ENCODE measurements at regions not wholly inside any gene's neighbourhood (a gene's known extent, or its start where the extent isn't known, plus 50 kb on each side); places are given as distances from the start of the nearest gene placed in this dataset.

- intact Hi-C loops (cut with micrococcal nuclease), result no loop called here
These were observed 453.6 kb downstream of the CDH26 start for GRCh38 chr20:60411813-60412212.

DNA sequence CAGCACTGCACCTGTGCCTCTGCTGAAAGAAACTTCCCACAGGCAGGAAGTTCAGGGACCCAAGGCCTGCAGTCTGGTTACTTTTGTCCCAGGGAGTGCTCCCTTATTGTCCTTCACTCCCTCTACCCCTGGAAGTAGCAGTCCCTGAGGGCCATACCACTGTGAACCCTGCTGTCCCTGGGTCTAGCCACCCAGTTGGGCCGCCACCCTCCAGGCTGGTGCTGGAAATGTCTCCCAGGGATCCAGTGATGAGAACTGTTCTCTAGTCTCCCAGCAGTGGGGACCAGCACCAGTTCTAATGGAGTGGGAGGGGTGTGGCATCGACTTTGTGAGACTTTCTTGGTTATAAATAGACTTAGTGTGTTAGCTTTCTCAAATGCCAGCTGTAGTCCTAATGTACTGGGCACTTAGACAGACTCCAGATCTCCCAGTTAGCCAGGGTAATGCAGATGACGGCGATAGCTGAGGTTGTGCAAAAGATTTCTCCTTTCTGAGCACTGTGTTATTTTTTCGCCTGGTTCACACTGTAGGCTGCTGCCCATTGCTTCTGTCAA lies 462.5 kb downstream of the CDH26 start:
- intact Hi-C loops (cut with micrococcal nuclease), result no loop called here

GRCh38 chr20:60422848-60423247 lies 464.6 kb downstream of the CDH26 start:
- intact Hi-C loops (cut with micrococcal nuclease), result no loop called here

DNA sequence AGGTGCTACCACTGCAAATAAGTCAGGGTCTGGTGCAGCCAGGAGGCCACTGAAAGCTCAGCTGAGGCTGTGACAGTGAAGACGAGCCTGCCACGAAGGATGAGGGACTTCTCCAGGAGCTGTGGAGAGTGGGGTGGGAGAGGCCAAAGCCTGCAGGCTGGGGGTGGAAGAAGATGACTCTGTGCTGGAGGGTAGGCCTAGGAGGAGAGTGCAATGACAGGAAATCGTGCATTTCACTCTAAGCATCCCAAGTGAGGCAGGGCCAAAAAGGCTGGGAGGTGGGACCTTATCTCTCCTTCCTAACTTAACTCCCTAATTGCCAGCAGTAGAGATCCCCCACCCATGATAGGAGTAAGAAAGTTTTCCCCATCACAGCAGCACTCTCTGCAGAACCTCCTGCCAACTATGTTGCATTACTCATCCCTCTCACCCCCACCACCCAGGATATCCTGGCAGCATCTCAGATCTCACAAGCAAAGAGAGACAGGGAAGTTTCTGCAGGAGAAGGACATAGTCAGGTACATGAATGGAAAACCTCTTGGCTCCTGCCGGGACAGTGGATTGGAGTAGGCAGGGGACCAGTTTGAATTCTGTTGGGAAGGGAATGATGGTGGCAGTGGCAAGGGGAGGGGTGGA lies 466.2 kb downstream of the CDH26 start:
- intact Hi-C loops (cut with micrococcal nuclease), result no loop called here

- intact Hi-C loops (cut with micrococcal nuclease), result no loop called here
These were observed 469.3 kb downstream of the CDH26 start for GRCh38 chr20:60427516-60427915.

DNA sequence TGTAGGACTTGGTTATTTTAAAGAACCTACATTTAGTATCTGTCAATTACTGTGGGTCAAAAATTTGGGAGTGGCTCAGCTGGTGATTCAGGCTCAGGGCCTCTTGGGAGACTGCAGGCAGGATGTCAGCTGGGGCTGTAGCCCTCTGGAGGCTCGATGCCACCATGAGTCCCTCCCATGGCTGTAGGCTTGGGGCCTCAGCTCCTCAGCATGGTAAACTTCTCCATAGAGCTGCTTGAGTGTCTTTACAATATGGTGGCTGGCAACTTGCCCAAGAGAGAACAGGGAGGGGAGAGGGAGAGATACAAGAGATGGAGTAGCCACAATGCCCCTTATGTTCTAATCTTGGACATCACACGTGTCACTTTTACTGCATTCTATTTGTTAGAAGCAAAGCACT lies 470.4 kb downstream of the CDH26 start:
- intact Hi-C loops (cut with micrococcal nuclease), result no loop called here

DNA sequence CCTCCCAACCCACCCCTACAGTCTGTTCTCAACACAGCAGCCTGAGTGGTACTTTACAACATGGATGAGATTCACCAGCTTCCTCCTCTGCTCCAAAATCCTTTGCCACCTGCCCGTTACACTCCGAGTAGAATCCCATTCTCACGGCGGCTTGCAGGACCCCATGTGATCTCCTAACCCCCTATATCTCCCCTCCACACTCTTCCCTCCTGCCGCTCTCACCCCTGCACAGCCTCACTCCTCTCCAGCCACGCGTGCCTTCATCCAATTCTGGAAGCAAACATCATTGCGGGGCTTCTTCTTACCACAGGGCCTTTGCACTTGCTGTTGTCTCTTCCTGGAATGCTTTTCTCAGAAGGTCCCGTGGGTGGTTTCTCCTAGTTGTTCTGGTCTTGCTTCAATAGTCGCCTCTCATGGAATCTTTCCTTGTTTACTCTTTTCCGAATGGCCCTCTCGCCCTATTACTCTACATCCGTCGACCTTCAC lies 472.3 kb downstream of the CDH26 start:
- intact Hi-C loops (cut with micrococcal nuclease), result no loop called here

DNA sequence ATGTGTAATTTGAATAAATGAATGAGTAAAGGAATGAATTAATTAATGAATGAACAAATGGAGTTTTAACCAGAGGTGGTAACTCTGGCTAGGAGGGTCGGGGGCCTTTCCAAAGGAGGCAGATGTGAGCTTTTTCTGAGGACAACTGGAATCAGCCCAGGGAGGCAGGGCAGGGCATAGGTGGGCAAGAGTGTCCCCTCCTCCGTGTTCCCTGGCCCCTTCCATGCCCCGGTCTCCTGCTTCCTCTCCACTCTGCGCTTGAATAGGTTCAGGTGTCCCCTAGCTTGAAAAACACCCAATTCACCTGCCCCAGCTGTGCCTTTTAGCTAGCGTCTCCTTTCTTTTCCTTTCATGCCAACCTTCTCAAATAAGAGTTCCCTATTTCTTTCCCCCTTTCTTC lies 473.1 kb downstream of the CDH26 start:
- intact Hi-C loops (cut with micrococcal nuclease), result no loop called here

DNA sequence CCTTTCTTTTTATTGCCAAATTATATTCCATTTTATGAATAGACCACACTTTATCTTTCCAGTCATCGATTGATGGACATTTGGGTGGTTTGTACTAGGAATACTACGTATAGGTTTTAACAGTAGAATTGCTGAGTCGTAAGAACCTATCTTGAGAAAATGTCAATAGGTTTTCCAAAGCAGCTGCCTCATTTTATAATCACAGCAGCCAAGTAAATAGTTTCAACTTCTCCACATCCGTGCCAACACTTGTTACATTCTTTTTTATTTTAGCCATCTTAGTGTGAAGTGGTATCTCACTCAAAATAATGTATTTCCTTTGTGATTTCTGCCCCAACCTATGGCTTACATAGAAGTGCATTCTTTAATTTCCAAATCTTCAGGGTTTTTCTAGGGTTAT lies 479.2 kb downstream of the CDH26 start:
- intact Hi-C loops (cut with micrococcal nuclease), result no loop called here

DNA sequence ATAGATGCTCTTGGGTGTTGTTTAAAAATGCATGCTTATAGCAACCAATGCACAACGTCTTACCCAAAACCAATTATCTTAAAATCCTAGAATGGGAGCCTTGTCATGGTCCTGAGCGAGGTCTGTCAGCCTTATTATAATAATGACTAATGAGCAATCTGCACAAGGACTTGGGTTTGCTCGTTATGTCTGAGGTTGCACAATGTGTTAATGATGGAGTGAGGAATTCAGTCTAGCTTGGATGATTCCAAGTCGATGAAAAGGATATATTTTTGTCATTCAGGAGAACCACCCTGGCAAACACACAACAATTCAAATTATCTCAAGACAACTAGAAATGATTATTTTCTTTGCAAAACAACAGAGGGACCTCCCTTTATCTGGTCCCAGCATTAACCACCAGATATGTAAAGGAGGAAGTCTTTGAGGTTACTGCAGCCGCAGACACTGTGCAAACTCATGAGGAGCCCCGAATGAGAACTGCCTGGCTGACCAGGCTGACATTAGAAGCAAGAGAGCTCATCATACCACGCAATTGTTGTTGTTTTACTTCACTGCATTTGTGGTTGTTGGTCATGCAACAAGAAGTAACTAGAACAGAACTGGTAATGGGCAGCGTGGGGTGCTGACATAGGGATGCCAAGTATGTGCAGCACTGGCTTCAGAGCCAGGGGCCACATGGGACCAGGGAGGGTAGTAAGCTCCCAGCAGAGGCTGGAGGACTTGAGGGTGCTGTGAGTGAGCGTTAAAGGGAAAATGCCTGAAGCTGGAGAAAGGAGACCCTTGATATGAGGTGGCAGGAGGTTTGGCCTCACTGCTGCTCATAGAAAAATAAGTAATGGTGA lies 488.3 kb downstream of the CDH26 start:
- intact Hi-C loops (cut with micrococcal nuclease), result no loop called here

DNA sequence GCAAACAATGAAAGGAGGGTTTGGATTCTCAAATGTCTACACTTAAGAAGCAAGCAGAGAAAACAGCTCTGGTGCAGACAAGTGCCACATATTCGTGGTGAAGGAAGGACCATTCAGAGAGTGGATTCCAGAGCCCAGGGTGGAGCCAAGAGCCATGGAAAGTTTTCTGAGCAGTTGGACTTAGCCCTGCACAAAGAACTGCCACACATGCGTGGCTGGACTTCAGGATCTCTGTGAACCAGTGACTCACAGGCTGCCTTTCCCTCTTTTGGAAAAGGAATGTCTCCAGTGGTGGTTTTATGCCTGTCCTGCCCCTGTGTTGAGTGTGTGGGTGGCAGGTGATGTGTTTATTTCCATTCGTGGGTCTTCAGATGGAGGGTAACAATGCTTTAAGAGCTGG lies 489.5 kb downstream of the CDH26 start:
- intact Hi-C loops (cut with micrococcal nuclease), result no loop called here

GRCh38 chr20:60453388-60454246 lies 495.4 kb downstream of the CDH26 start:
- intact Hi-C loops (cut with micrococcal nuclease), result no loop called here

DNA sequence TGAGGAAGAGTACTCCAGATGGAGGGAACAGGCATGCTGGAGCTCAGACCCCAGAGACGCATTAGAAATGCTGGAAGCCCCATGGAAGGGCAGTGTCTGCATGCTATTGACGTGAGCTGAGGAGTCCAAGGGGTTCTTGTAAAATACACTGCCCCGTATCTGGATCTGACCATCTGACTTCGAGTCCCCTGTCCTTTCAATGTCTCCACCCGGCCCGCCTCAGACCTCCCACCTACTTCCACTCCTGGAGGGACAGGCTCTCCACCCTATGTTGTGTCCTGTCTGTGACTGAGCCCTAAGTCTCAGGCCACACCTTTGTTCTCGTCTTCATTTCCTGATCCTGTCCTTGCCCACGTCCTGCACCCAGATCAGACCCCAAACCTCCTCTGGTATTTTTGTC lies 496.3 kb downstream of the CDH26 start:
- intact Hi-C loops (cut with micrococcal nuclease), result no loop called here

DNA sequence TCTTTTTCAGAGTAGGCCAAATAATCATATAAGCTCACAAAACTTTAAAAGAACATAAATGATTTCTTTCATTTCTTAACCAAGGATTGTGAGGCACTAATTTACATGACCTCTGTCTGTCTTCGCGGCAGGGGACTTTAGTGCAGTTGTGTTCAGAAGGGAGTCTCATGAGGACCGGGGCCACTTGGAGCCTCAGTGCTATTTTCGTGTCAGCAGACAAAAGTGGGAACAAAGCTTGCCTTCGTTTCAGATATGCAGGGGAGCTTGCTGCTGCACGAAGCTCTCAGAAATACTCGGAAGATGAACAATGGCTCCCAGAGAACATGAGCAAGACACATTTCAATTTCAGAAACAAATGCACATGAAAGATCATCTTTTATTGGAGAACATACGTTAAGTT lies 497.0 kb downstream of the CDH26 start:
- intact Hi-C loops (cut with micrococcal nuclease), result no loop called here

GRCh38 chr20:60459212-60459611 lies 501.0 kb downstream of the CDH26 start:
- intact Hi-C loops (cut with micrococcal nuclease), result no loop called here

- intact Hi-C loops (cut with micrococcal nuclease), result no loop called here
These were observed 503.8 kb downstream of the CDH26 start for GRCh38 chr20:60461993-60462392.

DNA sequence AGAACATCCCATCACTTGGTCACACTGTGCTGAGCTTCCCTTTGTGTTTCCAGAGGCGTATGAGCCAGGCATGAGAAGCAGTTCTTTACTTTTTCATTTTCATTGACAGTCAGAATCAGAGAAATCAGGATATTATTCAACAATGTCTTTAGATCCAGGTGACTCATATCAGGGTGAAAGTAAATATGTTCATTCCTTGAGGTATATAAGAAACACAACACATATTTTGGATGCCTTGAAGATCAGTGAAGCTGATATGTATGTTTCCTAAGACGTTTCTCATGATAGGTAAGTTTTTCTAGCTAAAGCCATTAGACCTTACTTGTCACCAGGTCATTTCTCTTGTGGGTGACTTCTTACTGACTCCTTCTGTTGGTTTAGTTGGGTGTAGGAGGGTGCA lies 505.6 kb downstream of the CDH26 start:
- intact Hi-C loops (cut with micrococcal nuclease), result no loop called here

- intact Hi-C loops (cut with micrococcal nuclease), result no loop called here
These were observed 507.2 kb downstream of the CDH26 start for GRCh38 chr20:60465439-60465838.

GRCh38 chr20:60465993-60466686 lies 507.9 kb downstream of the CDH26 start:
- intact Hi-C loops (cut with micrococcal nuclease), result no loop called here

DNA sequence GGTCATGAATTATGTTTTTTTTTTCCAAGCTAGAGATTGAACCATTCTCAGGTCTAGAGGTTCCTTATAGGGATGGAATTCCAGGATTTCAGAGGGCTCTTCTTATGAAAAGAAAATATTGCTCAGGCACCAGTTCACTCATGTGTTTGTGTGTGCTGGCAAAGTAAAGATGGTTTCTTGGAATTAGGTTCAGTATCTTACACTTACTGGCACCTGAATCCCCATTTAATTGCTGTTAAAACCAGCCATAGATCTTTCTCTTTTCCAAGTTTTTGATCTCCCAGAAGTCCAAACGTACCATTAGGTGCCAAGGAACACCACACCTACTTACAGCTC lies 508.4 kb downstream of the CDH26 start:
- intact Hi-C loops (cut with micrococcal nuclease), result no loop called here

DNA sequence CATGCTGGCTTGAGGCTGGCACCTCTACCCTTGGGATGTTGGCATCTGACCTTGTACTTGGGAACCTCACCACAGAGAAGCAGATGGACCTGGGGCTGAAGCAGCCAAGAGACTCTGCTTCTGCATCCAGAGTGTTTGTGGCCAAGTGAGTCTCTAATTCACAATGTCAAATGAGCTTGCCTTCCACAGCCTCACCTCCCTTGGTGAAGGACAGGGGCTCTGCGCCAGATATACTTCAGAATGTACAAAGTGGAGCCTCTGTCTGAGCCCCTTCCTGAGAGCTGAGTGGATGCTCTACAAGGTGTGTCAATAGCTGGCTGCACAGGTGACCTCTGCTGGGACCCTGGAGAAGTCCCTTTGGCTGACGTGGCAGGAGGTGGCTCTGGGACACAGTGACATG lies 508.9 kb downstream of the CDH26 start:
- intact Hi-C loops (cut with micrococcal nuclease), result no loop called here
